Retinal pigment epithelial cell (primary cell): ENCODE measurements at regions not wholly inside any gene's neighbourhood (a gene's known extent, or its start where the extent isn't known, plus 50 kb on each side); places are given as distances from the start of the nearest gene placed in this dataset.
A peak's percentile ranks its signal among the peaks of the same experiment; 100 is the strongest.

Experiments
- DNase-seq: peaks from one replicate; pipeline ENCODE4 v3.0.0-alpha.2; 2010; ENCODE audit warnings: low read depth
- H3K4me3 ChIP-seq: 2 replicates; pipeline ENCODE4 v1.5.1; 2011; ENCODE audit warnings: mild to moderate bottlenecking, low read length, control low read depth, moderate library complexity
- CTCF ChIP-seq: conservative IDR thresholded peaks from 2 replicates; pipeline ENCODE4 v1.5.1; 2011; ENCODE audit warnings: low read depth, low read length, control low read depth, inconsistent platforms

GRCh38 chr7:16083931-16084330 is 337.4 kb downstream of the CRPPA start:
- no peak for TF ChIP-seq CTCF
- peak; percentile 69 for DNase-seq
- no peak overlapping the region for H3K4me3 ChIP-seq

GRCh38 chr7:16080131-16080530 is 341.2 kb downstream of the CRPPA start:
- no peak overlapping the region for H3K4me3 ChIP-seq
- no peak for DNase-seq
- TF ChIP-seq CTCF: no peak

DNA sequence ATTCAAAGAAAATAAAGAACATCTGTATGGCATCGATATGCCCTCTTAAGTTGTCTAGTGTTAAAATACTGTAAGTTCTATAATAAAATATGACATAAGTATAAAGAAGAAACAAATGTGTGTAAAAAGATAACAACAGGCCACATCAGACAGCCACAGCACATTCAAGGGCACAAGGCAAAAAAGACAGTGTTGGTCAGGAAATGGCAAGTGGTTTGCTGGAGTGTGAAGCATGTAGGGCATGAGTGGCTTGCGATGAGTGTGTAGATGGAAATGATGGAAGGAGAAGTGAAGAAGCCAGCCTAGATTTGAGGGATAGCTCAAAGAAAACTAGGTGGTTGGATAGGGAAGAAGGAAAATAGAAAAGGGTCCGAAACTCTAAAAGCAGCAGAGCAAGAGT is 341.6 kb downstream of the CRPPA start:
- no peak for DNase-seq
- no peak overlapping the region for H3K4me3 ChIP-seq
- TF ChIP-seq CTCF: no peak

DNA sequence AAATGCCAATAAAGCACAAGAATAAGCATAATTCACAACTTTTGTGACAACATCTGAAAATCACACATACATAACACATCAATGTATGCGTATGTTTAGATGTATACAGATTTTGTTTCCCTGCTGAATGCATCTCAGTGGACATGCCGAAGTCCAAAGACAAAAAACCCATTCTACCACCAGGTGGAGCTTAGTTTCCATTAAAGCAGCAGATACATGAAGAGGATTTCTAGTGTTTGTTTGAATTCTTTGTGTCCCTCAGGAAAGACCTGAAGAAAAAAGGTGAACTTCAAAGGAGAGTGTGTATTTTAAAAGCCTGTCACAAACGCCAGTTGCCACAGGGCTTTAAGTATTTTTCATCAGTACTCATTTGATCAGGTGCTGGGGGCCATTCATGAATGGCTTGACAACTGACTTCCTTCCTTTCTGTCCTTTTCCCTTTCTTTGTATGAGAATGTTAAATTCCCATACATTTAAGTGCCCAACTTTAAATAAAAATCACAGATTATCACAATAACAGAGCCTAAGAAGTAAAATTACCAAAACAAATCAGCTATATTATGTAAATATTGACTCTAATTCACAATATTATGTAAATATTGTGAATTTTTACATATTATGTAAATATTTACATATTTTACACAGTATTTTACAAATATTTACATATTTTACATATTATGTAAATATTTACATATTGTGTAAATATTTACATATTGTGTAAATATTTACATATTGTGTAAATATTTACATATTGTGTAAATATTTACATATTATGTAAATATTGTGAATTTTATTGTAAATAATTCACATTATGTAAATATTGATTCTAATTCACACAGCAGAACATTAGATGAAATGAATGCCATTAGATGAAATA is 343.0 kb downstream of the CRPPA start:
- no peak for DNase-seq
- H3K4me3 ChIP-seq: no peak overlapping the region
- peak; percentile 77 for TF ChIP-seq CTCF

GRCh38 chr7:16071246-16071857 is 350.0 kb downstream of the CRPPA start:
- DNase-seq: no peak
- TF ChIP-seq CTCF: peak; percentile 60
- no peak overlapping the region for H3K4me3 ChIP-seq

GRCh38 chr7:16070806-16071205 is 350.5 kb downstream of the CRPPA start:
- TF ChIP-seq CTCF: no peak
- no peak for DNase-seq

DNA sequence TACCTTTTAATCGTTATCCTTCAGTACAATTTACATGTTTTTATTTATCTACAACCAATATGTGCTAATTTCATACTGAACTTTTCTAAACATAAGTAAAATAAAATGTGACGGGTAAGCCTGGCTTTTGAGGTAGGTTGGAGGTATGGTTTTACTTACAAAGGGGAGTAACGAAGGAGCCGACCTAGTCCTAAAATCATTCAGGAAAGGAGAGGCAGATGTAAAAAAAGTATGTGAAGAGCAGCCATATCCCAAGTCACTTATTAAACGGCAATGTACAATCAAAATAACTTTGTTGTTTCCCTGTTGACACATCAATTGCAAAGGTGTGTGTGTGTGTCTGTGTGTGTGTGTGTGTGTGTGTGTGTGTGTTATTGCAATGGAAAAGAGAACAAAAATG is 351.3 kb downstream of the CRPPA start:
- TF ChIP-seq CTCF: no peak

More at GRCh38 chr7:16070806-16071205, 350.5 kb downstream of the CRPPA start:
- no peak overlapping the region for H3K4me3 ChIP-seq

More for the DNA sequence above, 351.3 kb downstream of the CRPPA start:
- DNase-seq: no peak
- no peak overlapping the region for H3K4me3 ChIP-seq
